ENCODE measurements at regions not wholly inside any gene's neighbourhood (a gene's known extent, or its start where the extent isn't known, plus 50 kb on each side); places are given as distances from the start of the nearest gene placed in this dataset.

DNA sequence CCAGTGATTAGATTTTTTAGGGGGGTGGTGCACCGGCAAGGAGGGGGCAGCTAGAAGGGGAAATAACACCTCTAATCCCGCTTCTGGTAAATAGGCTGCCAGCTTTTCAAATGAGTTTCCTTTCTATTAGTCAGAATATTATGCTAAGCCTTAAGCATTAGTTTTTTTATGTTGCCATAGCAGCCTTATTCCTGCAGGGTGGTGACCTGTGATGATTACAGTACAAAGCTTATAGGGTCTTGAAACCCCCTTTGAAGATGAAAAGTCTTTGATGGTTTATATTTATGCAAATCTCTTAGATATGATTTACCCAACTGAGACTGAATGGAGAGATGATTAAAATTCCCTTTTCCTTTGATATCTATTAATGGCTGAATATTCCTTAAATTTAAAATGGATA, 109.8 kb downstream of the ZIC5 start:
- Histone ChIP-seq H3K4me3 (ENCODE audit: low read length) (no peak overlapping the region), H3K27me3 (ENCODE audit: low read depth, low read length) (no peaks in the 10 kb centered on the region), H3K4me1 (ENCODE audit: low read length) (no peaks in the 10 kb centered on the region)

DNA sequence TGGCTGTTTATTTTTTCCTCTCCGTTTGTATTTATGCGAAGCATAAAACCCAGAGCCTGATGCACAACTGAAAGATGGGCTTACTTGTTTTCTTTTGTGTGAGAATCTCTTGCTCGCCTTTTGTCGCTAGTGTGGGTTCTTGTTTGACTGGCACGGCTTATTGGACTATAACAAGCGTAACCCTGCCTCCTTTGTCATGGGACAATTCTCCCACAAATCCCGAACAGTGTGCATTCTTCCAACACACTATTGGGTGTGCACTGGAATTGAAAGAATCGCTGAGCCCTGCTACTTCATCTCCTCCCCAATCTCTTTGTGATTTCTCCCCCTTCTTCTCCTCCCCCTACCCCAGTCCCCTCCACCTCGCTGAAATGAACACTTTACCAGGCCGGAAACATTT, 110.8 kb downstream of the ZIC5 start:
- H3K79me2 ChIP-seq (ENCODE audit: low read length): no peaks in the 10 kb centered on the region
- TF ChIP-seq, protein P1, sequence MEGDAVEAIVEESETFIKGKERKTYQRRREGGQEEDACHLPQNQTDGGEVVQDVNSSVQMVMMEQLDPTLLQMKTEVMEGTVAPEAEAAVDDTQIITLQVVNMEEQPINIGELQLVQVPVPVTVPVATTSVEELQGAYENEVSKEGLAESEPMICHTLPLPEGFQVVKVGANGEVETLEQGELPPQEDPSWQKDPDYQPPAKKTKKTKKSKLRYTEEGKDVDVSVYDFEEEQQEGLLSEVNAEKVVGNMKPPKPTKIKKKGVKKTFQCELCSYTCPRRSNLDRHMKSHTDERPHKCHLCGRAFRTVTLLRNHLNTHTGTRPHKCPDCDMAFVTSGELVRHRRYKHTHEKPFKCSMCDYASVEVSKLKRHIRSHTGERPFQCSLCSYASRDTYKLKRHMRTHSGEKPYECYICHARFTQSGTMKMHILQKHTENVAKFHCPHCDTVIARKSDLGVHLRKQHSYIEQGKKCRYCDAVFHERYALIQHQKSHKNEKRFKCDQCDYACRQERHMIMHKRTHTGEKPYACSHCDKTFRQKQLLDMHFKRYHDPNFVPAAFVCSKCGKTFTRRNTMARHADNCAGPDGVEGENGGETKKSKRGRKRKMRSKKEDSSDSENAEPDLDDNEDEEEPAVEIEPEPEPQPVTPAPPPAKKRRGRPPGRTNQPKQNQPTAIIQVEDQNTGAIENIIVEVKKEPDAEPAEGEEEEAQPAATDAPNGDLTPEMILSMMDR (IDR thresholded peaks at IDR 0.05; ENCODE audit: low read depth, low read length): no peak
- no peak for TF ChIP-seq EZH2phosphoT487 (IDR thresholded peaks at IDR 0.05; ENCODE audit: low read depth)
- no peak overlapping the region for H3K4me3 ChIP-seq (ENCODE audit: low read length)
- no peak overlapping the region for H2AFZ ChIP-seq (ENCODE audit: low read depth, low read length)
- no peaks in the 10 kb centered on the region for H4K20me1 ChIP-seq (ENCODE audit: insufficient read depth, low read length)
- H3K27me3 ChIP-seq (ENCODE audit: low read depth, low read length): no peaks in the 10 kb centered on the region
- H3K4me1 ChIP-seq (ENCODE audit: low read length): no peaks in the 10 kb centered on the region
- H3K27ac ChIP-seq (ENCODE audit: low read length): no peak overlapping the region
- H3K9me3 ChIP-seq (ENCODE audit: insufficient read depth, low read length): no peaks in the 10 kb centered on the region
- no peak overlapping the region for H3K9ac ChIP-seq (ENCODE audit: low read length)
- H3K36me3 ChIP-seq (replicated peaks; ENCODE audit: low read depth, low read length): no peaks in the 10 kb centered on the region
- H3K4me2 ChIP-seq (ENCODE audit: low read length): no peak overlapping the region

More for the DNA sequence above, 109.8 kb downstream of the ZIC5 start:
- H3K27ac ChIP-seq (ENCODE audit: low read length): no peak overlapping the region
- no peaks in the 10 kb centered on the region for H3K9me3 ChIP-seq (ENCODE audit: insufficient read depth, low read length)
- H4K20me1 ChIP-seq (ENCODE audit: insufficient read depth, low read length): no peaks in the 10 kb centered on the region
- H3K36me3 ChIP-seq (replicated peaks; ENCODE audit: low read depth, low read length): no peaks in the 10 kb centered on the region
- H3K9ac ChIP-seq (ENCODE audit: low read length): no peak overlapping the region
- no peaks in the 10 kb centered on the region for H3K79me2 ChIP-seq (ENCODE audit: low read length)
- no peak overlapping the region for H3K4me2 ChIP-seq (ENCODE audit: low read length)
- TF ChIP-seq, protein P1 (IDR thresholded peaks at IDR 0.05; ENCODE audit: low read depth, low read length): no peak
- TF ChIP-seq EZH2phosphoT487 (IDR thresholded peaks at IDR 0.05; ENCODE audit: low read depth): no peak
- no peak overlapping the region for H2AFZ ChIP-seq (ENCODE audit: low read depth, low read length)

DNA sequence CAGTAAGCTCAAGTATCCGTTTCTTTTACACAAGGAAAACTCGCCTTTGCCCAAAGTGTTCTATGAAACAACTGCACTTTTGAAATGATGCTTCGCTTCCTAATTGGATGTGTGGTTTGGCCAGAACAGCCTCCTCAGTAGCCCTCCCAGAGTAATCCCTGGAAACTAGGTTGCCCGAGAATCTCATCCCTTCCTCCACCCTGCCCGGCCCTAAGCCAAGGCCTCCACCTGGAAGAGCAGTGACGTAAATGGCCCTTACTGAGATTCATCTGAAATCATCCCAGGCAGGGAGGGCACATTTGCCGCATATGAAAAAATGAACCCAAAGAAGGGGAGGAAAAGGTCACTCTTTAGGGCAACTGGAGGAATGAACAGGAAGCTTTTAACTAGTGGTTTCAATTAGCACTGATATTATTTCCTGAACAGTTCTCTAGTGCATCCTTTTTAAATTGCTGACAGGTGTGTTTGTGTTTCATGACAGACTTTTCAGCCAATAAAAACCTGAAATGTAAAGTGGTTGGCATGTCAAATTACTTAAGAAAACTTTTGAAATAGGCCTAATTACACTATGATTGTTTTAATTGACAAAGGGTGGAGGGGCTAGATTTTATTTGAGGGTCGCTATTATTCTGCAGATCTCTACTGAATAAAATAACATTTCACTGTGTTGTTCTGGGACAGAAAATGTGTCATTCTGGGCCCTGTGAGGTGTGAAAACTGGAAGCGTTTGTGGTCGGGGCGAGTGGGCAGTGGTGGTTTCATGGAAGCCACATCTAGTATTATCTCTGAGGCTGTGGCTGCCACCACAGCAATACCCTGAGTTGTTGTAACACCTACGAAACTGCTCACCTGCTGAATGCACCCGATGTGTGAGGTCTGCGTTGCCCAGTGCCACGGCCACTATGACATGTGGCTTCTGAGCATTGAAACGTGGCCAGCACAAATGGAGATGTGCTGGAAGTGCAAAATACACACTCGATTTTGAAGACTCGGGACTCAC, 112.1 kb downstream of the ZIC5 start:
- H3K9me3 ChIP-seq (ENCODE audit: insufficient read depth, low read length): no peaks in the 10 kb centered on the region
- no peaks in the 10 kb centered on the region for H3K36me3 ChIP-seq (replicated peaks; ENCODE audit: low read depth, low read length)
- H3K9ac ChIP-seq (ENCODE audit: low read length): no peak overlapping the region
- H3K4me2 ChIP-seq (ENCODE audit: low read length): no peak overlapping the region
- H2AFZ ChIP-seq (ENCODE audit: low read depth, low read length): no peak overlapping the region
- H4K20me1 ChIP-seq (ENCODE audit: insufficient read depth, low read length): no peaks in the 10 kb centered on the region
- H3K27ac ChIP-seq (ENCODE audit: low read length): no peak overlapping the region
- no peaks in the 10 kb centered on the region for H3K79me2 ChIP-seq (ENCODE audit: low read length)
- TF ChIP-seq, protein P1 (IDR thresholded peaks at IDR 0.05; ENCODE audit: low read depth, low read length): no peak
- no peaks in the 10 kb centered on the region for H3K4me1 ChIP-seq (ENCODE audit: low read length)
- no peak overlapping the region for H3K4me3 ChIP-seq (ENCODE audit: low read length)
- no peaks in the 10 kb centered on the region for H3K27me3 ChIP-seq (ENCODE audit: low read depth, low read length)

DNA sequence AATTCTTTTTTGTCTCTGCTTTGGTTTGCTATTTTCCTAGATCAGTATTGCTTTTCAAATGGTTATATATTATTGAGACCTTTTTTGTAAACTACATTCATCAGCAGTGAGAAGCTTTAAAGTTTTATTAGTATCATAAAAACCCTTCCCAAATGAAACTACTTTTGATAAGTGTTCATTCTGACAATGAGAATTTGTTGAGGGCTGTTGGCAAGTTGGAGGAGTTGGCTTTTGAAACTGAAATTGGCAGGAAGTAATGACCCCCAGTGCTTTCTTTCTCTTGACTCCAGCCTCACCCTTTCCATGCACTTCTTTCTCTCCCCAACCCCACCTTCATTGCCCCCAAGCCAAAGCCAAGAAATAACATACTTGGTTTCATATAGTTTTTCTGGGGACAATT, 113.8 kb downstream of the ZIC5 start:
- H3K4me1 ChIP-seq (ENCODE audit: low read length): no peaks in the 10 kb centered on the region
- no peak overlapping the region for H2AFZ ChIP-seq (ENCODE audit: low read depth, low read length)
- no peak overlapping the region for H3K4me2 ChIP-seq (ENCODE audit: low read length)
- no peaks in the 10 kb centered on the region for H3K9me3 ChIP-seq (ENCODE audit: insufficient read depth, low read length)
- no peak overlapping the region for H3K9ac ChIP-seq (ENCODE audit: low read length)
- no peaks in the 10 kb centered on the region for H3K79me2 ChIP-seq (ENCODE audit: low read length)
- no peak overlapping the region for H3K27ac ChIP-seq (ENCODE audit: low read length)
- no peak overlapping the region for H3K4me3 ChIP-seq (ENCODE audit: low read length)
- no peaks in the 10 kb centered on the region for H3K36me3 ChIP-seq (replicated peaks; ENCODE audit: low read depth, low read length)
- H3K27me3 ChIP-seq (ENCODE audit: low read depth, low read length): no peaks in the 10 kb centered on the region
- TF ChIP-seq, protein P1 (IDR thresholded peaks at IDR 0.05; ENCODE audit: low read depth, low read length): no peak
- no peak for TF ChIP-seq EZH2phosphoT487 (IDR thresholded peaks at IDR 0.05; ENCODE audit: low read depth)
- no peaks in the 10 kb centered on the region for H4K20me1 ChIP-seq (ENCODE audit: insufficient read depth, low read length)
